ENCODE measurements at regions not wholly inside any gene's neighbourhood (a gene's known extent, or its start where the extent isn't known, plus 50 kb on each side); places are given as distances from the start of the nearest gene placed in this dataset.

- TF ChIP-seq IRF5 (IDR thresholded peaks at IDR 0.05; ENCODE audit: borderline replicate concordance) = no peak
Measured at GRCh38 chrX:127596882-127597281, 455.3 kb downstream of the ACTRT1 start (continued).

GRCh38 chrX:127578395-127578794, 473.8 kb downstream of the ACTRT1 start:
- POLR2A ChIA-PET = no interaction called here
- RAD21 ChIA-PET (ENCODE audit: unreplicated experiment) = no interaction called here
- Histone ChIP-seq H3K27me3 (replicated peaks in 1 of 2; ENCODE audit: control insufficient read depth in 2 of 2, insufficient read depth in 2 of 2, low read length in 1 of 2) (no peaks in the 10 kb centered on the region), H3K4me1 (ENCODE audit: control insufficient read depth, insufficient read depth, low read length) (no peaks in the 10 kb centered on the region), H3K9me3 (replicated peaks; ENCODE audit: control insufficient read depth, insufficient read depth, low read length) (no peaks in the 10 kb centered on the region; the same call in 2 of the 3 replicates), H3K4me2 (ENCODE audit: control insufficient read depth, insufficient read depth) (no peak overlapping the region), H3K4me3 (no peak overlapping the region), H2AFZ (ENCODE audit: control insufficient read depth, low read depth, low read length) (no peak overlapping the region), H4K20me1 (ENCODE audit: control insufficient read depth, insufficient read depth) (no peaks in the 10 kb centered on the region), H3K79me2 (ENCODE audit: control insufficient read depth, insufficient read depth, low read length) (no peaks in the 10 kb centered on the region), H3K36me3 (ENCODE audit: control insufficient read depth in 2 of 2, insufficient read depth in 2 of 2, low read length in 1 of 2) (no peaks in the 10 kb centered on the region), H3K9ac (ENCODE audit: control insufficient read depth, insufficient read depth, low read length) (no peak overlapping the region), H3K27ac (ENCODE audit: control insufficient read depth, insufficient read depth) (no peak overlapping the region)
- SMC1A ChIA-PET (ENCODE audit: uncharacterized antibody, unreplicated experiment) = no interaction called here
- CTCF ChIA-PET = no interaction called here
- TF ChIP-seq STAT1 (conservative IDR thresholded peaks at IDR 0.05) (no peak), SREBF2 (IDR thresholded peaks at IDR 0.05; ENCODE audit: low read length) (no peak), ZZZ3 (IDR thresholded peaks at IDR 0.05; ENCODE audit: control insufficient read depth, insufficient read length, low read depth) (no peak), FOXK2 (IDR thresholded peaks at IDR 0.05) (no peak), E4F1 (IDR thresholded peaks at IDR 0.05; ENCODE audit: borderline replicate concordance, partially characterized antibody) (no peak), CREM (IDR thresholded peaks at IDR 0.05; ENCODE audit: low read depth) (no peak), MXI1 (IDR thresholded peaks at IDR 0.05; ENCODE audit: low read depth, low read length) (no peak), ZBTB33 (IDR thresholded peaks at IDR 0.05) (no peak), IRF5 (IDR thresholded peaks at IDR 0.05; ENCODE audit: borderline replicate concordance) (no peak), USF1 (IDR thresholded peaks at IDR 0.05; ENCODE audit: borderline replicate concordance, extremely low read length, insufficient read depth, low read depth, low read length) (no peak), ZNF274 (IDR thresholded peaks at IDR 0.05; ENCODE audit: insufficient read depth, insufficient read length) (no peak), NRF1 (conservative IDR thresholded peaks at IDR 0.05; ENCODE audit: low read depth, low read length) (no peak), MAX (IDR thresholded peaks at IDR 0.05; ENCODE audit: low read depth, low read length) (no peak)
- intact Hi-C loops (cut with micrococcal nuclease; ENCODE audit: unreplicated experiment) = no loop called here
- FAIRE-seq (no peak), ATAC-seq (no peak), DNase-seq (ENCODE audit: low read depth, low spot score) (no peak)
- WGBS (ENCODE audit: insufficient coverage, insufficient replicate concordance, low lambda C conversion rate, missing lambda C conversion rate) = 63% methylated on average over 1 of the region's 1 CpG
- no TSS peak for BruUV-seq (replicated peaks)
- in situ Hi-C loops (cut with MboI) = no loop called here

Measured in GM12878 (cell line).